ENCODE measurements at regions not wholly inside any gene's neighbourhood (a gene's known extent, or its start where the extent isn't known, plus 50 kb on each side); places are given as distances from the start of the nearest gene placed in this dataset.

DNA sequence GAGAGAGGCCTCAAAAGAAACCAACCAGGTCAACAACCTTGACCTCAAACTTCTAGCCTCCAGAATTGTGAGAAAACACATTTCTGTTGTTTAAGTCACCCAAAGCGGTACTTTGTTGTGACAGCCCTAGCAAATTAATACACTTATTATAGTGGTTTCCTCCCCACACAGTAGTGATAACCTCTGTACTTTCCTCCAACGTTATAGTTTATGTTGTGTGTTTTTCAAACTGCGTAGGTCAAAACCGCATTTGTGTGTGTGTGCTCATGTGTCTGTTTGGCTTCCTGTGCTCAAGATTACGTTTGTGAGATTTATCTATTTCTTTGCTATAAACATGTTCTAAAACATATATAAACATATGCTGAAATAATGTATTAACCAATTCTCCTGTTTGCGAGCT lies 667.8 kb upstream of the USP24 start:
- POLR2A ChIA-PET: no interaction called here
- 74% methylated on average over 6 of the region's 6 CpGs for WGBS (ENCODE audit: missing lambda C conversion rate)
- H3K4me1 ChIP-seq: no peaks in the 10 kb centered on the region
- H3K4me2 ChIP-seq: no peak overlapping the region
- TF ChIP-seq MAZ (IDR thresholded peaks at IDR 0.05; ENCODE audit: borderline replicate concordance, low read depth, low read length) (no peak), HOXA7 (CRISPR knock-in tag; IDR thresholded peaks at IDR 0.05) (no peak), NFE2L2 (conservative IDR thresholded peaks at IDR 0.05; ENCODE audit: low read length) (no peak), HOXB13 (CRISPR knock-in tag; IDR thresholded peaks at IDR 0.05; ENCODE audit: low read depth) (no peak), ZNF302 (CRISPR knock-in tag; IDR thresholded peaks at IDR 0.05) (no peak), RCOR1 (IDR thresholded peaks at IDR 0.05; ENCODE audit: low read depth, low read length) (no peak)
- TF ChIP-seq, protein P1, sequence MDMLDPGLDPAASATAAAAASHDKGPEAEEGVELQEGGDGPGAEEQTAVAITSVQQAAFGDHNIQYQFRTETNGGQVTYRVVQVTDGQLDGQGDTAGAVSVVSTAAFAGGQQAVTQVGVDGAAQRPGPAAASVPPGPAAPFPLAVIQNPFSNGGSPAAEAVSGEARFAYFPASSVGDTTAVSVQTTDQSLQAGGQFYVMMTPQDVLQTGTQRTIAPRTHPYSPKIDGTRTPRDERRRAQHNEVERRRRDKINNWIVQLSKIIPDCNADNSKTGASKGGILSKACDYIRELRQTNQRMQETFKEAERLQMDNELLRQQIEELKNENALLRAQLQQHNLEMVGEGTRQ (IDR thresholded peaks at IDR 0.05): no peak
- TF ChIP-seq, protein P2, sequence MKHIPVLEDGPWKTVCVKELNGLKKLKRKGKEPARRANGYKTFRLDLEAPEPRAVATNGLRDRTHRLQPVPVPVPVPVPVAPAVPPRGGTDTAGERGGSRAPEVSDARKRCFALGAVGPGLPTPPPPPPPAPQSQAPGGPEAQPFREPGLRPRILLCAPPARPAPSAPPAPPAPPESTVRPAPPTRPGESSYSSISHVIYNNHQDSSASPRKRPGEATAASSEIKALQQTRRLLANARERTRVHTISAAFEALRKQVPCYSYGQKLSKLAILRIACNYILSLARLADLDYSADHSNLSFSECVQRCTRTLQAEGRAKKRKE (CRISPR knock-in tag; IDR thresholded peaks at IDR 0.05; ENCODE audit: low read depth): no peak
- H3K9me3 ChIP-seq: no peaks in the 10 kb centered on the region
- CTCF ChIA-PET: no interaction called here
- FAIRE-seq (no peak), DNase-seq (ENCODE audit: low read depth in 1 of 2, low spot score in 1 of 2) (no peak), ATAC-seq (no peak)
- H3K4me3 ChIP-seq: no peak overlapping the region
- no peak overlapping the region for H3K27ac ChIP-seq

DNA sequence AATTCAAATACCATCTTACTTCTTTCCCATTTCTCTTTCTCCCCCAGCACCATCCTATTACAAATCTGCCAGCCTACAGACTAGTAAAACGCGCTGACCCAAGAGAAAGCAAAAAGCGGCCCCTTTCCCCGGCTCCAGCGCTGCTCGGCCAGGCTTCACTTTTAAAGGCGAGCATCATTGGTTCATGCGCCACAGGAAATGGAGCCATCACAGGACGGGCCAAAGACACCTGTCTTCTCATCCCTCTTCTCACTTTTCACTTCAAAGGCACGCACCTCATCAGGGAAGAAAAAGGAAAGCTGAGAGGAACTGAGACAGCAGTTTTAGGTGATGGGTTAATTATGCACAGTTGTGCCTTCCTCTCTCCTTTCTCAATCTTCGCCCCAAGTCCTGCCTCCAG lies 664.2 kb upstream of the USP24 start:
- ChIA-PET CTCF (interaction anchor here (1.8 kb wide), 1 partner anchor 11 kb away, joined by 4 read pairs; no protein-coding TSS in a partner anchor), POLR2A (no interaction called here)
- FAIRE-seq (no peak), ATAC-seq (no peak), DNase-seq (ENCODE audit: low read depth in 1 of 2, low spot score in 1 of 2) (no peak)
- Histone ChIP-seq H3K27ac (no peak overlapping the region), H3K4me2 (no peak overlapping the region), H3K4me3 (no peak overlapping the region), H3K9me3 (no peaks in the 10 kb centered on the region), H3K4me1 (no peaks in the 10 kb centered on the region)
- 95% methylated on average over 11 of the region's 11 CpGs for WGBS (ENCODE audit: missing lambda C conversion rate)
- TF ChIP-seq NR3C1 (IDR thresholded peaks at IDR 0.05) (no peak), FOXS1 (CRISPR knock-in tag; IDR thresholded peaks at IDR 0.05) (no peak), HOXB13 (CRISPR knock-in tag; IDR thresholded peaks at IDR 0.05; ENCODE audit: low read depth) (no peak), CHD2 (IDR thresholded peaks at IDR 0.05; ENCODE audit: low read length, partially characterized antibody) (no peak), MAZ (IDR thresholded peaks at IDR 0.05; ENCODE audit: borderline replicate concordance, low read depth, low read length) (no peak), ZNF302 (CRISPR knock-in tag; IDR thresholded peaks at IDR 0.05) (no peak), PHF8 (IDR thresholded peaks at IDR 0.05; ENCODE audit: borderline replicate concordance, low read depth) (no peak), RNF2 (IDR thresholded peaks at IDR 0.05; ENCODE audit: borderline replicate concordance, low read depth) (no peak), ZSCAN20 (CRISPR knock-in tag; IDR thresholded peaks at IDR 0.05) (no peak), EHF (CRISPR knock-in tag; IDR thresholded peaks at IDR 0.05) (no peak), RFX5 (IDR thresholded peaks at IDR 0.05) (no peak), RCOR1 (IDR thresholded peaks at IDR 0.05; ENCODE audit: low read depth, low read length) (no peak), FOSL2 (IDR thresholded peaks at IDR 0.05) (no peak), FOSL2 (CRISPR knock-in tag; IDR thresholded peaks at IDR 0.05) (no peak), NPAS2 (CRISPR knock-in tag; IDR thresholded peaks at IDR 0.05; ENCODE audit: borderline replicate concordance) (no peak), SREBF2 (IDR thresholded peaks at IDR 0.05) (no peak)
- TF ChIP-seq, protein P3, sequence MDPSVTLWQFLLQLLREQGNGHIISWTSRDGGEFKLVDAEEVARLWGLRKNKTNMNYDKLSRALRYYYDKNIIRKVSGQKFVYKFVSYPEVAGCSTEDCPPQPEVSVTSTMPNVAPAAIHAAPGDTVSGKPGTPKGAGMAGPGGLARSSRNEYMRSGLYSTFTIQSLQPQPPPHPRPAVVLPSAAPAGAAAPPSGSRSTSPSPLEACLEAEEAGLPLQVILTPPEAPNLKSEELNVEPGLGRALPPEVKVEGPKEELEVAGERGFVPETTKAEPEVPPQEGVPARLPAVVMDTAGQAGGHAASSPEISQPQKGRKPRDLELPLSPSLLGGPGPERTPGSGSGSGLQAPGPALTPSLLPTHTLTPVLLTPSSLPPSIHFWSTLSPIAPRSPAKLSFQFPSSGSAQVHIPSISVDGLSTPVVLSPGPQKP (IDR thresholded peaks at IDR 0.05; ENCODE audit: low read depth, low read length): no peak
- TF ChIP-seq, protein P4, sequence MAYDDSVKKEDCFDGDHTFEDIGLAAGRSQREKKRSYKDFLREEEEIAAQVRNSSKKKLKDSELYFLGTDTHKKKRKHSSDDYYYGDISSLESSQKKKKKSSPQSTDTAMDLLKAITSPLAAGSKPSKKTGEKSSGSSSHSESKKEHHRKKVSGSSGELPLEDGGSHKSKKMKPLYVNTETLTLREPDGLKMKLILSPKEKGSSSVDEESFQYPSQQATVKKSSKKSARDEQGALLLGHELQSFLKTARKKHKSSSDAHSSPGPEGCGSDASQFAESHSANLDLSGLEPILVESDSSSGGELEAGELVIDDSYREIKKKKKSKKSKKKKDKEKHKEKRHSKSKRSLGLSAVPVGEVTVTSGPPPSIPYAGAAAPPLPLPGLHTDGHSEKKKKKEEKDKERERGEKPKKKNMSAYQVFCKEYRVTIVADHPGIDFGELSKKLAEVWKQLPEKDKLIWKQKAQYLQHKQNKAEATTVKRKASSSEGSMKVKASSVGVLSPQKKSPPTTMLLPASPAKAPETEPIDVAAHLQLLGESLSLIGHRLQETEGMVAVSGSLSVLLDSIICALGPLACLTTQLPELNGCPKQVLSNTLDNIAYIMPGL (CRISPR knock-in tag; IDR thresholded peaks at IDR 0.05; ENCODE audit: borderline replicate concordance): no peak
